ENCODE measurements at regions not wholly inside any gene's neighbourhood (a gene's known extent, or its start where the extent isn't known, plus 50 kb on each side); places are given as distances from the start of the nearest gene placed in this dataset.

DNA sequence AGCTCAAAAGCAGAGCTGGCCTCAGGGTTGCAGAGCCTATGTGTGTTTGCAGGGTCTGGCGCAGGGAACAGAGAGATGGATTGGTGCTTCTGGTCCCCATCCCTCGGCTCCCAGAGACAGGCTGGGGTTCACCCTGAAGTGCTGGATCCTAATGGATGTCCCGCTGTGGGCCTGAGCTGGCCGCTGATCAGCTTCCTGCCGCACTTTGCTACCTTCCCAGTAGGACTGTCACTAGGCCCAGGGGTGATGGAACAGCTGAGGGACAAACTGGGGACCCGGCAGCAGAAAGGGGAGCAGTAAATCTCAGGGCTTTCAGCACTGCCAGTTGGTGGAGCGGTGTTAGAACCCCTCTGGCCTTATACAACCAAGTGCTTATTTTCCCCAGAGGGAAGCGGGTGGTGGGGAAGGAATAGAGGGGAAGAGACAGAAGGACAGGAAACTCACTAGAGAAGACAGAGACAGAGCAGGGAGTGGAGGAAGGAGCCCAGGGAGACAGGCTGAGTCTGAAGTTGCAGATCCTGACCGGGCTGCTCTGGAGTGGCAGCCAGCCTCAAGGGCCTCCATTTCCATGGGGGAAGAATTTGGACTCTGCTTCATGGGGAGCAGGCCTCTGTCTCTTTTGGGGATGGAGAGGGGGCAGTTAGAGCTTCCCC lies 78.6 kb downstream of the MRM1 start:
- DNase-seq (ENCODE audit: low spot score in 2 of 2): no peak
- WGBS, 2 donors: 68 to 71% methylated on average over 9 of the region's 9 CpGs
- TF ChIP-seq POLR2A (IDR thresholded peaks at IDR 0.05): no peak
- TF ChIP-seq, protein P1, sequence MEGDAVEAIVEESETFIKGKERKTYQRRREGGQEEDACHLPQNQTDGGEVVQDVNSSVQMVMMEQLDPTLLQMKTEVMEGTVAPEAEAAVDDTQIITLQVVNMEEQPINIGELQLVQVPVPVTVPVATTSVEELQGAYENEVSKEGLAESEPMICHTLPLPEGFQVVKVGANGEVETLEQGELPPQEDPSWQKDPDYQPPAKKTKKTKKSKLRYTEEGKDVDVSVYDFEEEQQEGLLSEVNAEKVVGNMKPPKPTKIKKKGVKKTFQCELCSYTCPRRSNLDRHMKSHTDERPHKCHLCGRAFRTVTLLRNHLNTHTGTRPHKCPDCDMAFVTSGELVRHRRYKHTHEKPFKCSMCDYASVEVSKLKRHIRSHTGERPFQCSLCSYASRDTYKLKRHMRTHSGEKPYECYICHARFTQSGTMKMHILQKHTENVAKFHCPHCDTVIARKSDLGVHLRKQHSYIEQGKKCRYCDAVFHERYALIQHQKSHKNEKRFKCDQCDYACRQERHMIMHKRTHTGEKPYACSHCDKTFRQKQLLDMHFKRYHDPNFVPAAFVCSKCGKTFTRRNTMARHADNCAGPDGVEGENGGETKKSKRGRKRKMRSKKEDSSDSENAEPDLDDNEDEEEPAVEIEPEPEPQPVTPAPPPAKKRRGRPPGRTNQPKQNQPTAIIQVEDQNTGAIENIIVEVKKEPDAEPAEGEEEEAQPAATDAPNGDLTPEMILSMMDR (IDR thresholded peaks at IDR 0.05): no peak
- H3K4me3 ChIP-seq (ENCODE audit: low read depth, poor library complexity, severe bottlenecking): no peak overlapping the region
- intact Hi-C loops (cut with DNase I; ENCODE audit: low total_unique reads): no loop called here

DNA sequence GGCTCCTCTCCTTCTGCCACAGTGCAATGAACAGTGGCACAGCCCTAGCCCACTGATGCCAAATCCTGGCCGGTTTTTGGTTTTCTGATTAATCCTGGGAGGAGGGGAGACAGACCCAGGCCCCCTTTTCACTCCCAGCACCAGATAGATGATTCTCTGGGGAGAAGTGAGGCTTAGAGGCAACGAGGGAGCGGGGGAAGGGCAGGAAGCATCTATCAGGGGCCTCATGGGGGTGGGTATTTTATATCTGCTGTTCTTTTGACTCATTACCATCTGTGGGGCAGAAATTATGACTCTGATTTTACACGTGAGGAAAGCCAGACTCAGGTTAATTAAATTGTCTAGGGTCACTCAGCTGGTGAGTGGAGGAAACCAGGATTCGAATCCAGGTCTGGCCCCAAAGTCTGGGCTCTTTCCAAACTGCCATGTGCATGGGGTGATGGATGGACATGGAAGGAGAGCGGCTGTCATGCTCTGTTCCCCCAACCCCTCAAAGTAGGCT lies 79.4 kb downstream of the MRM1 start:
- intact Hi-C loops (cut with DNase I; ENCODE audit: low total_unique reads): no loop called here
- 60 to 62% methylated on average over 6 of the region's 6 CpGs for WGBS, 2 donors

DNA sequence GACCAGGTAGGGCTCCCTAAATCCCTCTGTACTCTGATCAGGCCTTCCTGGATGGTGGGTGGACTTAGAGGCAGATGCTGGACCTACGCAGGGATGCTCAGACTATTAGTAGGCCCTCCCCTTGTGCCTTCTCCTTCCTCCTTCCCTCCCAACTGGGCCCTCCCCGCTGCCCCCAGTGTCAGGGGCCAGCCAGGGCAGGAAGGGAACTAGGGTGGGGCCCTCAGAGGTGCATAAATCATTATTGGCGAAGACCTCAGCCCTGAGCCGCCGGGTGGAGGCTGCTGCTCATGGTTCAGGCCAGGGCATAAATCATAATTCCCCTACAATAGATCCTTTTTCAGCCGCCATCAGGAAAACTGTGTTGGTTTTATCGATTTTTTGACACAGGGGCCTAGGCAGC lies 81.4 kb downstream of the MRM1 start:
- intact Hi-C loops (cut with DNase I; ENCODE audit: low total_unique reads): no loop called here
- WGBS, 2 donors: 40 to 54% methylated on average over 7 of the region's 7 CpGs
- TF ChIP-seq, protein P1 (IDR thresholded peaks at IDR 0.05): no peak
- TF ChIP-seq POLR2A (IDR thresholded peaks at IDR 0.05): no peak
- DNase-seq (ENCODE audit: low spot score in 2 of 2): no peak
- no peak overlapping the region for H3K4me3 ChIP-seq (ENCODE audit: low read depth, poor library complexity, severe bottlenecking)

More for the DNA sequence above, 79.4 kb downstream of the MRM1 start:
- H3K4me3 ChIP-seq (ENCODE audit: low read depth, poor library complexity, severe bottlenecking): no peak overlapping the region
- DNase-seq (ENCODE audit: low spot score in 2 of 2): no peak
- TF ChIP-seq POLR2A (IDR thresholded peaks at IDR 0.05): no peak
- TF ChIP-seq, protein P1 (IDR thresholded peaks at IDR 0.05): no peak

DNA sequence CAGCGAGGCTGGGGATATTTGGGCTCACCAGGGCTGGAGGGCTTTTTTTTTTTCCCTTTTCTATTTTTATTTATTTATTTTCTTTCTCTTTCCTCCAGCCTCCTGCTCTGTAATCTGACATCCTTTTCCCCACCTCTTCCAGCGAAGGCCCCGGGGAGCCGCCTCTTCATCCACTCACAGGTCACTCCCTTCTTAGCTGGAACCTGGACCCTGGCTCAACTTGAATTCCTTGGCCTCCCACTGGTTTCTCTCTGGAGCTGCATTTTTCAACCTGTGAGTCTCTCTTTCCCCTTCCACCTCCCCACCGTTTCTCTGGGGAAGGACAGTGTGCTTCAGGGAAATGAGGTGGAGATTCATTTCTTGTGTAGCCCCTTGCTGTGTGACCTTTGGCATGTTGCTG lies 82.0 kb downstream of the MRM1 start:
- intact Hi-C loops (cut with DNase I; ENCODE audit: low total_unique reads): no loop called here
- no peak overlapping the region for H3K4me3 ChIP-seq (ENCODE audit: low read depth, poor library complexity, severe bottlenecking)
- WGBS, 2 donors: 70 to 75% methylated on average over 5 of the region's 5 CpGs
- TF ChIP-seq POLR2A (IDR thresholded peaks at IDR 0.05): no peak
- TF ChIP-seq, protein P1 (IDR thresholded peaks at IDR 0.05): no peak
- no peak for DNase-seq (ENCODE audit: low spot score in 2 of 2)

DNA sequence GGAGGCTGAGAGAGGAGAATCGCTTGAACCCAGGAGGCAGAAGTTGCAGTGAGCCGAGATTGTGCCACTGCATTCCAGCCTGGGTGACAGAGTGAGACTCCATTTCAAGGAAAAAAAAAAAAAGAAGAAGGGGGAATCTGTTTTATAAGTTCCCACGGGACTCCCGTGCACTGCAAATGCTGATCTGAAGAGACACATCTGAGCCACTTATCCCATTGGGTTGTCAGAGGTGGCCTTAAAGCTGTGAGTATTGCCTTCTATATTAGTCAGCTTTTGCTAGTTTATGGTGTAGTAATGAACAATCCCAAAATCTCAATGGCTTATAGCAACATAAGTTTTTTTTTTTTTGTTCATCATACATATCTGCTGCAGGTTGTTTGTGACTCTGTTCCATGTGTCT lies 82.8 kb downstream of the MRM1 start:
- no peak for DNase-seq (ENCODE audit: low spot score in 2 of 2)
- 83 to 84% methylated on average over 4 of the region's 4 CpGs for WGBS, 2 donors
- H3K4me3 ChIP-seq (ENCODE audit: low read depth, poor library complexity, severe bottlenecking): no peak overlapping the region
- TF ChIP-seq POLR2A (IDR thresholded peaks at IDR 0.05): no peak
- TF ChIP-seq, protein P1 (IDR thresholded peaks at IDR 0.05): no peak
- intact Hi-C loops (cut with DNase I; ENCODE audit: low total_unique reads): no loop called here
